Activated CD4-positive, alpha-beta memory T cell treated with anti-CD3 and anti-CD28 coated beads for 36 hours (primary cell): ENCODE measurements at regions not wholly inside any gene's neighbourhood (a gene's known extent, or its start where the extent isn't known, plus 50 kb on each side); places are given as distances from the start of the nearest gene placed in this dataset.

Experiments
- CTCF ChIA-PET: fragments of 350-600 bp; sonication (Branson Sonifier 250); formaldehyde crosslinking; loops from one replicate; lab custom pipeline; 2021; ENCODE audit warnings: antibody characterized with exemption, inconsistent platforms; lab: Charles Lee
- POLR2A ChIA-PET: fragments of 350-600 bp; sonication (Branson Sonifier 250); formaldehyde crosslinking; loops from one replicate; lab custom pipeline; 2021; ENCODE audit warnings: antibody characterized with exemption; lab: Charles Lee
- DNase-seq: peaks from one replicate; pipeline ENCODE4 v3.0.0-alpha.2; 2020
- H3K27ac Mint-ChIP-seq: one replicate; pipeline ENCODE4 v1.8.0; 2021; ENCODE audit warnings: mixed read lengths
- H3K27me3 Mint-ChIP-seq: one replicate; pipeline ENCODE4 v1.8.0; 2021; ENCODE audit warnings: mixed read lengths
- H3K36me3 Mint-ChIP-seq: one replicate; pipeline ENCODE4 v1.8.0; 2021; ENCODE audit warnings: mixed read lengths
- H3K4me1 Mint-ChIP-seq: one replicate; pipeline ENCODE4 v1.8.0; 2021; ENCODE audit warnings: low read depth, mixed read lengths
- H3K4me3 Mint-ChIP-seq: one replicate; pipeline ENCODE4 v1.8.0; 2021; ENCODE audit warnings: mild to moderate bottlenecking, mixed read lengths
- H3K9me3 Mint-ChIP-seq: one replicate; pipeline ENCODE4 v1.8.0; 2021; ENCODE audit warnings: mixed read lengths
- intact Hi-C: fragments of 100-400 bp; cut with micrococcal nuclease; formaldehyde crosslinking; loops from one replicate; pipeline ENCODE4 v1.15.1; 2023

DNA sequence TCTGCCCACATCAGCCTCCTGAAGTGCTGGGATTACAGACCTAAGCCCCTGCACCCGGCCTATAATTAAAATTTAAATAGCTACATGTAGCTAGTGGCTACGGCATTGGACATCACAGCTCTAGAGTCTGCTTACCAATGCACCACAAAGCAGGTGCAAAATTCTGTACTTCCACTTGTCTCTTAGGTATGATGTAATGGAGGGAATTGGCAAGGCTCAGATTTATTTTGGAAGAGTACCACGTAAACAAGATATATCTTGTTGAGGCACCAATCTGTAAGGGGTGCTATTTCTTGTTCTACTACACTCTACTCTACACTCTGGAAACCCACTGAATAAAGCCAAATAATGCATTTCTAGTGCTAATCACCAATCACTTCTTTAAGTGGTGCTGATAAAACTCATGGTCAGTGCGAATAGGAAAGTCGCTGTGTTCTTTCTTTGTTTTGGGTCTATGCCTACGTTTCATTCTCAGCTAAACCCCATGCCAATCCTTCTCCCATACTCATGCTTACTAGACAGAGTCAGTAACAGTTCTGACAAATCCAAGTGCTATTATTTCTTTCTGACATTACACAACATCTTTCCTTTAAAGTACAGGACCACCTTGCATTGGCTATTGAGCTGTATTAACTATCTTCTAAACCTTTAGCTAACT, 92.3 kb downstream of the GC start:
- DNase-seq: no peak
- Mint-ChIP-seq H3K27ac (no peak overlapping the region), H3K27me3 (peaks cover 19% of the 10 kb centered on the region), H3K9me3 (no peaks in the 10 kb centered on the region), H3K4me1 (no peaks in the 10 kb centered on the region), H3K36me3 (no peaks in the 10 kb centered on the region), H3K4me3 (no peak overlapping the region)
- POLR2A ChIA-PET: no interaction called here
- CTCF ChIA-PET: interaction anchor here (0.6 kb wide), 1 partner anchor 806 kb away, joined by 3 read pairs; no protein-coding TSS in a partner anchor
- intact Hi-C loops: no loop called here

GRCh38 chr4:71689822-71690221, 94.1 kb downstream of the GC start:
- no peak overlapping the region for H3K27ac Mint-ChIP-seq
- no peaks in the 10 kb centered on the region for H3K9me3 Mint-ChIP-seq
- no peak overlapping the region for H3K4me3 Mint-ChIP-seq
- peaks cover 17% of the 10 kb centered on the region for H3K27me3 Mint-ChIP-seq
- CTCF ChIA-PET: no interaction called here
- no peak for DNase-seq
- intact Hi-C loops: no loop called here
- H3K4me1 Mint-ChIP-seq: no peaks in the 10 kb centered on the region
- POLR2A ChIA-PET: interaction anchor here (0.6 kb wide), 1 partner anchor 717 kb away, joined by 3 read pairs; no protein-coding TSS in a partner anchor
- no peaks in the 10 kb centered on the region for H3K36me3 Mint-ChIP-seq

GRCh38 chr4:71687056-71687455, 96.8 kb downstream of the GC start:
- Mint-ChIP-seq H3K27ac (no peak overlapping the region), H3K4me1 (no peaks in the 10 kb centered on the region), H3K4me3 (no peak overlapping the region), H3K36me3 (no peaks in the 10 kb centered on the region), H3K27me3 (peaks cover 14% of the 10 kb centered on the region), H3K9me3 (no peaks in the 10 kb centered on the region)
- CTCF ChIA-PET: no interaction called here
- POLR2A ChIA-PET: no interaction called here
- no peak for DNase-seq
- intact Hi-C loops: no loop called here

DNA sequence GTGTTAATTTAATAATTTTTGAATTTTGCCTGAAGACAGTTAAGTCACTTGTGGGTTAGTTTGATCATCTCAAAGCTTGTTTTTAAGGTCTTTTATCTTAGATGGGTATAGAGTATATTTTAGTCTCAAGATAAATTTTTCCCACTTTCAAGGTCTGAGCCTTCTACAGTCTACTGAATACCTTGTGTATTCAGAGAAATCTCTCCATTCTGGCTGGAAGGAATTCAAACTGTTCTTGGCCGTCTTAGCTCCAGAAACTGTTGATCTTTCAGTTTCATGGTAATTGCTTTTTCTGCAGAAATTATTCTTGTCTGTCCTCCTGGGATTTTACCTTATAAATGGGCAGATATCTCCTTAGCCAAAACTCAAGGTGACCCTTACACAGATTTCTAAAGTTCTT, 97.9 kb downstream of the GC start:
- no peak overlapping the region for H3K4me3 Mint-ChIP-seq
- DNase-seq: no peak
- H3K36me3 Mint-ChIP-seq: no peaks in the 10 kb centered on the region
- POLR2A ChIA-PET: no interaction called here
- H3K27me3 Mint-ChIP-seq: peaks cover 10% of the 10 kb centered on the region
- CTCF ChIA-PET: no interaction called here
- intact Hi-C loops: no loop called here
- H3K9me3 Mint-ChIP-seq: no peaks in the 10 kb centered on the region
- H3K27ac Mint-ChIP-seq: no peak overlapping the region
- H3K4me1 Mint-ChIP-seq: no peaks in the 10 kb centered on the region

GRCh38 chr4:71683309-71683708, 100.6 kb downstream of the GC start:
- Mint-ChIP-seq H3K27me3 (peaks cover 1% of the 10 kb centered on the region), H3K36me3 (no peaks in the 10 kb centered on the region), H3K4me1 (no peaks in the 10 kb centered on the region), H3K27ac (no peak overlapping the region), H3K4me3 (no peak overlapping the region), H3K9me3 (no peaks in the 10 kb centered on the region)
- intact Hi-C loops: no loop called here
- ChIA-PET CTCF (no interaction called here), POLR2A (no interaction called here)
- DNase-seq: no peak

GRCh38 chr4:71680706-71681105, 103.2 kb downstream of the GC start:
- DNase-seq: no peak
- intact Hi-C loops: no loop called here
- no peak overlapping the region for H3K27ac Mint-ChIP-seq
- H3K36me3 Mint-ChIP-seq: no peaks in the 10 kb centered on the region
- H3K27me3 Mint-ChIP-seq: peaks cover 3% of the 10 kb centered on the region
- H3K9me3 Mint-ChIP-seq: no peaks in the 10 kb centered on the region
- ChIA-PET CTCF (no interaction called here), POLR2A (no interaction called here)
- no peaks in the 10 kb centered on the region for H3K4me1 Mint-ChIP-seq
- no peak overlapping the region for H3K4me3 Mint-ChIP-seq

DNA sequence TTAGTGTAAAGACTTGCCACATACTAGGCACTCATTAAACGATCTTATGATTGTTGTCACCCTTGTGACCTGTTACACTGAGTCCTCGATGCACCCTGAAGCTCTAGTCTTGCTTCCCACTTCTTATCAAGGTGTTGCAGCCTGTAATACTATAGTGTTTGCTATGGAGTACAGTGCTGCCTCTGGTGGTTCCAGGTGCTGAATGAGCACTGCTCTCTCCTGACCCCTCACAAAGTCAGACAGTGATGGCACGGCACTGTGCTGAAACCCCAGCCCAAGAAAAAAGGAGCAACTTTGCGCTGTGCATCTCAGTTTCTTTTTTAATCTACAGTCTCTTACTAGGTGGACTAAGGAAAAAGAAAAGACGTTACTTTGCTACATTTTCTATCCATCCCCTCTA, 106.3 kb downstream of the GC start:
- DNase-seq: no peak
- Mint-ChIP-seq H3K4me3 (no peak overlapping the region), H3K27me3 (peaks cover 3% of the 10 kb centered on the region), H3K27ac (no peak overlapping the region), H3K4me1 (no peaks in the 10 kb centered on the region), H3K36me3 (no peaks in the 10 kb centered on the region), H3K9me3 (no peaks in the 10 kb centered on the region)
- CTCF ChIA-PET: no interaction called here
- intact Hi-C loops: no loop called here
- POLR2A ChIA-PET: no interaction called here

GRCh38 chr4:71669291-71669690, 114.6 kb downstream of the GC start:
- Mint-ChIP-seq H3K27ac (no peak overlapping the region), H3K9me3 (no peaks in the 10 kb centered on the region), H3K36me3 (no peaks in the 10 kb centered on the region), H3K27me3 (peaks cover 7% of the 10 kb centered on the region), H3K4me3 (no peak overlapping the region), H3K4me1 (no peaks in the 10 kb centered on the region)
- intact Hi-C loops: no loop called here
- DNase-seq: no peak
- ChIA-PET CTCF (interaction anchor here (0.7 kb wide), 1 partner anchor 440 kb away, joined by 3 read pairs; no protein-coding TSS in a partner anchor), POLR2A (no interaction called here)

- no peak overlapping the region for H3K4me3 Mint-ChIP-seq
- no peak for DNase-seq
- CTCF ChIA-PET: no interaction called here
- no peak overlapping the region for H3K27ac Mint-ChIP-seq
- peaks cover 8% of the 10 kb centered on the region for H3K27me3 Mint-ChIP-seq
- POLR2A ChIA-PET: no interaction called here
- H3K36me3 Mint-ChIP-seq: no peaks in the 10 kb centered on the region
- no peaks in the 10 kb centered on the region for H3K4me1 Mint-ChIP-seq
- intact Hi-C loops: no loop called here
- no peaks in the 10 kb centered on the region for H3K9me3 Mint-ChIP-seq
Observed at GRCh38 chr4:71665358-71665757, 118.5 kb downstream of the GC start.

DNA sequence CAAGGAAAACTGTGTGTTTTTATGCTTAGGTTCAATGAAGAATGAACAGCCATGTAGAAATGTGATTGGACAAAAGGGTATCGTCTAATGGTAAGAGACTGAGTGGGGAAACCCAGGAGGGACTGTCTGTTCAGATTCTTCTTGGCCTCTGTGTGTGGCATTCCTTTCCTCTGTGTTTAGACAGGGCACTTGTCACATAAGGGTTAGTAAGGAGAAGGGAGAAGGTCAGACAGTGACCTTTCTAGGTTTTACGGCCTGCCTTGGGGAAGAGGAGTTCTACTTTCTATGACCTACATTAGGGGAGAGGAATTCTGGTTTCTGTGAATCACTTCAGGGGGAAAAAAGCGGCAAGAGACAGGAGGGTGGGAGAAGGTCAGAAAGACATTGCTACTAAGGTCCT, 119.5 kb downstream of the GC start:
- H3K9me3 Mint-ChIP-seq: no peaks in the 10 kb centered on the region
- H3K27me3 Mint-ChIP-seq: peaks cover 6% of the 10 kb centered on the region
- H3K36me3 Mint-ChIP-seq: no peaks in the 10 kb centered on the region
- no peak overlapping the region for H3K4me3 Mint-ChIP-seq
- ChIA-PET POLR2A (no interaction called here), CTCF (no interaction called here)
- no peak for DNase-seq
- intact Hi-C loops: no loop called here
- H3K4me1 Mint-ChIP-seq: no peaks in the 10 kb centered on the region
- H3K27ac Mint-ChIP-seq: no peak overlapping the region

- no peaks in the 10 kb centered on the region for H3K4me1 Mint-ChIP-seq
- H3K9me3 Mint-ChIP-seq: no peaks in the 10 kb centered on the region
- intact Hi-C loops: no loop called here
- ChIA-PET CTCF (no interaction called here), POLR2A (no interaction called here)
- H3K36me3 Mint-ChIP-seq: no peaks in the 10 kb centered on the region
- no peak overlapping the region for H3K4me3 Mint-ChIP-seq
- H3K27ac Mint-ChIP-seq: no peak overlapping the region
- peaks cover 6% of the 10 kb centered on the region for H3K27me3 Mint-ChIP-seq
- DNase-seq: no peak
Observed at GRCh38 chr4:71663780-71664179, 120.1 kb downstream of the GC start.

DNA sequence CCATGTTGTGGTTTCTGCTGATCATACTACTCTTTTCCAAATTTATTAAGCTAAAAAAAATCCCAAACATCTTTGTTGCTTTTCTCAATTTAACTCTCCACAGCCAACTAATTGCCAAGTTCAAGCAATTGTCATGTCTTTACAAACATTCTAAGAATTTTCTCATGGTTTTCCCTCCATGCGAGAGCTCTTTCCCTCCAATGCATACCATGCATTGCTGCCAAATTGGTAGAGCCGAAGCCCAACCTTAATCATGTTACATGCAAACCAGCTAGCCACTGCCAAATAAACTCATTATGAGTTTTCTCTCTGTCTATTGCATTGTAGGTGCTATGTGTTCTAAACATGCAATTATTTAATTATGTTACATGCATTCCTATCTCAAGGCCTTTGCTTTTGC, 123.9 kb downstream of the GC start:
- ChIA-PET CTCF (no interaction called here), POLR2A (no interaction called here)
- Mint-ChIP-seq H3K36me3 (no peaks in the 10 kb centered on the region), H3K4me3 (no peak overlapping the region), H3K4me1 (no peaks in the 10 kb centered on the region), H3K9me3 (no peaks in the 10 kb centered on the region), H3K27me3 (peaks cover 1% of the 10 kb centered on the region), H3K27ac (no peak overlapping the region)
- DNase-seq: no peak
- intact Hi-C loops: no loop called here

DNA sequence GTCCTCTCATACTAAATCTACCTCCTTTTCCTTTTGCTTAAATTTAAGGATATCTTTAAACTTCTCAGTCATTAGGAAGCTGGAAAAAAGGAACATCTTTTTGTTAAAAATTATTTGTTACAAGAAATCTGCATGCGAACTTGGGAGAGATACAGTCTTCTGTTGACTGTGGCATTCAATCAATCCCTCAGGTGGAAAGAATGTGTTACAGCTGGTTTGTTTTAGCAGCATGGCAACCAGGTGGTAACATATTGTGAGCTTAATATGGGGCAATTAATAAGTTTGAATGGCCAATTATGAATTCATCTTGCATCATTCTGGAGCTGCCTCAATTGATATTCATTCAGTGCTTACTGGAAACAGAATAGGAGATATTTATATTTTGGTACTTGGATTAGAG, 135.0 kb downstream of the GC start:
- intact Hi-C loops: no loop called here
- no peak for DNase-seq
- Mint-ChIP-seq H3K27me3 (no peaks in the 10 kb centered on the region), H3K36me3 (no peaks in the 10 kb centered on the region), H3K4me3 (no peak overlapping the region), H3K4me1 (no peaks in the 10 kb centered on the region), H3K9me3 (no peaks in the 10 kb centered on the region), H3K27ac (no peak overlapping the region)
- POLR2A ChIA-PET: no interaction called here
- CTCF ChIA-PET: no interaction called here
